ENCODE measurements at regions not wholly inside any gene's neighbourhood (a gene's known extent, or its start where the extent isn't known, plus 50 kb on each side); places are given as distances from the start of the nearest gene placed in this dataset.

GRCh38 chr4:53693909-53694308, 102.6 kb upstream of the LNX1 start:
- TF ChIP-seq EZH2 (optimal IDR thresholded peaks at IDR 0.05; ENCODE audit: low read depth, low read length) = no peak
- TF ChIP-seq, protein P1, sequence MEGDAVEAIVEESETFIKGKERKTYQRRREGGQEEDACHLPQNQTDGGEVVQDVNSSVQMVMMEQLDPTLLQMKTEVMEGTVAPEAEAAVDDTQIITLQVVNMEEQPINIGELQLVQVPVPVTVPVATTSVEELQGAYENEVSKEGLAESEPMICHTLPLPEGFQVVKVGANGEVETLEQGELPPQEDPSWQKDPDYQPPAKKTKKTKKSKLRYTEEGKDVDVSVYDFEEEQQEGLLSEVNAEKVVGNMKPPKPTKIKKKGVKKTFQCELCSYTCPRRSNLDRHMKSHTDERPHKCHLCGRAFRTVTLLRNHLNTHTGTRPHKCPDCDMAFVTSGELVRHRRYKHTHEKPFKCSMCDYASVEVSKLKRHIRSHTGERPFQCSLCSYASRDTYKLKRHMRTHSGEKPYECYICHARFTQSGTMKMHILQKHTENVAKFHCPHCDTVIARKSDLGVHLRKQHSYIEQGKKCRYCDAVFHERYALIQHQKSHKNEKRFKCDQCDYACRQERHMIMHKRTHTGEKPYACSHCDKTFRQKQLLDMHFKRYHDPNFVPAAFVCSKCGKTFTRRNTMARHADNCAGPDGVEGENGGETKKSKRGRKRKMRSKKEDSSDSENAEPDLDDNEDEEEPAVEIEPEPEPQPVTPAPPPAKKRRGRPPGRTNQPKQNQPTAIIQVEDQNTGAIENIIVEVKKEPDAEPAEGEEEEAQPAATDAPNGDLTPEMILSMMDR (IDR thresholded peaks at IDR 0.05; ENCODE audit: low read length) = no peak
